ENCODE measurements at regions not wholly inside any gene's neighbourhood (a gene's known extent, or its start where the extent isn't known, plus 50 kb on each side); places are given as distances from the start of the nearest gene placed in this dataset.

- TF ChIP-seq CTCF (IDR thresholded peaks at IDR 0.05; ENCODE audit: low read depth, low read length, missing input control) (no peak), YY1 (IDR thresholded peaks at IDR 0.05) (no peak), SP1 (IDR thresholded peaks at IDR 0.05) (no peak), FOXA1 (IDR thresholded peaks at IDR 0.05) (no peak), TAF1 (conservative IDR thresholded peaks at IDR 0.05) (no peak), ZBTB33 (IDR thresholded peaks at IDR 0.05) (no peak), REST (IDR thresholded peaks at IDR 0.05) (no peak), RAD21 (IDR thresholded peaks at IDR 0.05) (no peak), EGR1 (IDR thresholded peaks at IDR 0.05; ENCODE audit: low read depth in 2 of 2) (no peak)
These were observed 166.4 kb downstream of the AKAIN1 start for GRCh38 chr18:5030636-5031035.

Measured in liver (tissue), 3 donors.